ENCODE measurements at regions not wholly inside any gene's neighbourhood (a gene's known extent, or its start where the extent isn't known, plus 50 kb on each side); places are given as distances from the start of the nearest gene placed in this dataset.
"Not testable (repeated sequence)": the region's sequence is repeated elsewhere in the genome, so short reads cannot be mapped to it uniquely, and the experiment has no call there.

DNA sequence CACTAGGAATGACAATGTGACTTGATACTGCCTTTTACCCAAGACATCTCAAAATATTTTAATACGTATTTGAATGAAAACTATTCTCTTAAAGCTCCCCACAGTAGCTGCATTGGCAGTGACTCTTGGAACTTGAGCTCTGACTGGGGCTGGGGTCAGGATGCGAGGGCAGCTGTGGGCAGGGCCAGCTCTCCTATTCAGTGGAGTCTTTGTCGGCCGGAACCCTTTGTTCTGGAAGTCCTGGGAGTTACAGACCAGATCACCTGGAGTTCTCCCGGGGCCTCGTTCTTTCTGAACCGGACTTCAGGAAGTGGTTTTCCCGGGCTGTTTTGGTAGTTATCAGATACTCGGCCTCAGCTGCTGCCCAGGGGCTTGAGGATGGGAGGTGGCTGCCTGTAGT lies 84.9 kb downstream of the NPIPB11 start:
- intact Hi-C loops (cut with DNase I): no loop called here
- TF ChIP-seq, protein P1, sequence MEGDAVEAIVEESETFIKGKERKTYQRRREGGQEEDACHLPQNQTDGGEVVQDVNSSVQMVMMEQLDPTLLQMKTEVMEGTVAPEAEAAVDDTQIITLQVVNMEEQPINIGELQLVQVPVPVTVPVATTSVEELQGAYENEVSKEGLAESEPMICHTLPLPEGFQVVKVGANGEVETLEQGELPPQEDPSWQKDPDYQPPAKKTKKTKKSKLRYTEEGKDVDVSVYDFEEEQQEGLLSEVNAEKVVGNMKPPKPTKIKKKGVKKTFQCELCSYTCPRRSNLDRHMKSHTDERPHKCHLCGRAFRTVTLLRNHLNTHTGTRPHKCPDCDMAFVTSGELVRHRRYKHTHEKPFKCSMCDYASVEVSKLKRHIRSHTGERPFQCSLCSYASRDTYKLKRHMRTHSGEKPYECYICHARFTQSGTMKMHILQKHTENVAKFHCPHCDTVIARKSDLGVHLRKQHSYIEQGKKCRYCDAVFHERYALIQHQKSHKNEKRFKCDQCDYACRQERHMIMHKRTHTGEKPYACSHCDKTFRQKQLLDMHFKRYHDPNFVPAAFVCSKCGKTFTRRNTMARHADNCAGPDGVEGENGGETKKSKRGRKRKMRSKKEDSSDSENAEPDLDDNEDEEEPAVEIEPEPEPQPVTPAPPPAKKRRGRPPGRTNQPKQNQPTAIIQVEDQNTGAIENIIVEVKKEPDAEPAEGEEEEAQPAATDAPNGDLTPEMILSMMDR (IDR thresholded peaks at IDR 0.05): no peak
- no peaks in the 10 kb centered on the region for H3K4me1 ChIP-seq
- H3K9me3 ChIP-seq: no peaks in the 10 kb centered on the region
- H3K36me3 ChIP-seq: no peaks in the 10 kb centered on the region
- no peak for DNase-seq
- H3K4me3 ChIP-seq: no peak overlapping the region
- H3K27ac ChIP-seq: no peak overlapping the region
- H3K27me3 ChIP-seq: no peaks in the 10 kb centered on the region
- H3K9ac ChIP-seq (ENCODE audit: low read depth in 2 of 2, low read length in 2 of 2): no peak overlapping the region

DNA sequence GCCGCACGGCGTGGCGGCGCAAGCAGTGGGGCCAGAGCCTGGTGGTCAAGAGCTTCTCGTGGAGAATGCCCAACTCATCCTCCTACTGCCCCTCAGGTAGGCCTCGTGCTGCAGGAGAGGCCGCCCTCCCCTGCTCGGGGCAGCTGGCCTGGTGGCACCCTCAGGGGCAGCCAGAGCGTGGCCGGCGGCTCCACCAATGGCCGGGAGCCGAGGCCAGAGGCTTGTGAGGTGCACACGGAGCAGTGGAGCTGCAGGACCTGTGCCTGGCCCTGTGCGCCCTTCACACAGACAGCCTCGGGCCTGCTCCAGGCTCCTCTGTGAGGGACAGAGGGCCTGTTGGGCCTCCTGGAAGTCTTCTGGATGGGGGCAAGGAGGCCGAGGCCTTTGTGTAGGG lies 85.5 kb downstream of the NPIPB11 start:
- TF ChIP-seq, protein P1 (IDR thresholded peaks at IDR 0.05): no peak
- Histone ChIP-seq H3K9ac (ENCODE audit: low read depth in 2 of 2, low read length in 2 of 2) (no peak overlapping the region), H3K4me3 (no peak overlapping the region), H3K27me3 (no peaks in the 10 kb centered on the region), H3K27ac (no peak overlapping the region), H3K36me3 (no peaks in the 10 kb centered on the region), H3K9me3 (no peaks in the 10 kb centered on the region), H3K4me1 (no peaks in the 10 kb centered on the region)
- intact Hi-C loops (cut with DNase I): no loop called here
- DNase-seq: no peak

DNA sequence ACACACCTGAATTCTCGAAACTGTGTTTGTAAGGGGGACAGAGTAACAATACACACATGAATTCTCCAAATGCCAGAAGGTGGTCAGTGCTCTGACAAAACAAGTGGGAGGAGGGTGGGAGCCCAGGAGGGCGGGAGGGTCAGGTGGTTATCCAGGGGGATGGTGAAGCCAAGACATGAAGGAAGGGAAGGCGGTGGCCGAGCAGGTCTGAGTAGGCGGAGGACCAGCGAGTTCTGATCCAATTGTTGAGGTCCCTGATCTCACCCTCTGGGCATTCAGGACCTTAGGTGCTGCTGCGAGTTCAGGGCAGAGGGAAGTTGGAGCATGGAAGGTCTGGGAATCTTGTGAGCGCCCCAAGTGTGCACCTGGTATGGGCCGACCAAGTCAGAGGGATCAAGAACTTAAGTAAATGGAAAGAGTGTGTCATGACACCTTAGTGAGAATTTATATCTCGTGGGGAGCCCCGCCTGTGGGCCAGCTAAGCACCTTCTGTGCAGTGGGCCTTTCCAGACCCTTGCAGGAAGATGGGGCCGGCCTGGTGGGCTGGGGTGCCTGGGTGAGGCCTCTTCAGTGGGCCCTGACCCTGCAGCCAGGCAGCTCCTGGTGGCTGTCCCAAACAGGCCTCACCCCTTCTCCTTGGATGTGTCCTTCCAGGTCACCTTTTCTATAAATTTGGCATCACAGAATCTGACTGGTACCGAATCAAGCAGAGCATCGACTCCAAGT lies 86.1 kb downstream of the NPIPB11 start:
- no peak overlapping the region for H3K4me3 ChIP-seq
- DNase-seq: no peak
- intact Hi-C loops (cut with DNase I): no loop called here

DNA sequence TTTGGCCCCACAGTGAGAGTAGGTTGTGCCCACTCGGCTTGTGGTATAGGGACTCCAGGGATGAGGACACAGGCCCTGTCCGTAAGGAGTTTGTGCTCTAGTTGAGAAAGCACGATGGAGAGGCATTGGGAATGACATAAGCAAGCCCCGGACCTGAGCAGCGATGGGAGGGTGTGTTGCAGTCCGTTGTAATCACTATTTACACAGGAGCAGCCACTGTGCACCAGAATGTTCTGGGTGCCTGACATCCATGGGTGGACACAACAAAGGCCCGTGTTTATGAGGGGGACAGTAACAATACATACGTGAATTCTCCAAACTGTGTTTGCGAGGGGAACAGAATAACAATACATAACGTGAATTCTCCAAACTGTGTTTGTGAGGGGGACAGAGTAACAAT lies 86.8 kb downstream of the NPIPB11 start:
- H3K27me3 ChIP-seq: no peaks in the 10 kb centered on the region
- intact Hi-C loops (cut with DNase I): no loop called here
- no peak for DNase-seq
- no peak overlapping the region for H3K9ac ChIP-seq (ENCODE audit: low read depth in 2 of 2, low read length in 2 of 2)
- TF ChIP-seq, protein P1 (IDR thresholded peaks at IDR 0.05): no peak
- H3K36me3 ChIP-seq: no peaks in the 10 kb centered on the region
- H3K27ac ChIP-seq: no peak overlapping the region
- H3K9me3 ChIP-seq: no peaks in the 10 kb centered on the region
- H3K4me3 ChIP-seq: no peak overlapping the region
- H3K4me1 ChIP-seq: no peaks in the 10 kb centered on the region

More for the DNA sequence above, 86.1 kb downstream of the NPIPB11 start:
- H3K27me3 ChIP-seq: no peaks in the 10 kb centered on the region
- no peaks in the 10 kb centered on the region for H3K36me3 ChIP-seq
- no peaks in the 10 kb centered on the region for H3K9me3 ChIP-seq
- TF ChIP-seq, protein P1 (IDR thresholded peaks at IDR 0.05): no peak
- H3K9ac ChIP-seq (ENCODE audit: low read depth in 2 of 2, low read length in 2 of 2): no peak overlapping the region
- H3K4me1 ChIP-seq: no peaks in the 10 kb centered on the region
- no peak overlapping the region for H3K27ac ChIP-seq

DNA sequence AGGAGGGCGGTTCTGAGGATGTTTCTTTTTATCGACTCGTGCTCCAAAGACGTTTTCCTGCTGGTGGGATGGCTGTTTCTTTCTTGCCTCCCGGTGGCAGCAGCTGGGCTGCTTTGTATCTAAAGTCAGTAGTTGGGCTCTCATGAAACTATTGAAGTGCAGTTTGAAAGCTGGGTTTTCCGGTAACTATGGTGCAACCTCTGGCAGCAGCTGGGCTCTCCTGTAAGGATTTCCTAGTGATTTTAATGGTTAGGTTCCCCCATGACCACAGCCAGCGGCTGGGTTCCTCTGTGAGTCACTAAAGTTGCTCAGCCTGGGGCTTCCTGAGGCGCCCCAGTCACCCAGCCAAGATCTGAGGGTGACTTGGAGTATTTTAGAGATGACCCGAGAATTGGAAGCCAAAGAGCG lies 87.9 kb downstream of the NPIPB11 start:
- H3K9me3 ChIP-seq; intact Hi-C loops (cut with DNase I); H3K27me3 ChIP-seq; H3K4me3 ChIP-seq; H3K4me1 ChIP-seq; H3K9ac ChIP-seq (ENCODE audit: low read depth in 2 of 2, low read length in 2 of 2); DNase-seq; H3K27ac ChIP-seq; H3K36me3 ChIP-seq: not testable (repeated sequence)

DNA sequence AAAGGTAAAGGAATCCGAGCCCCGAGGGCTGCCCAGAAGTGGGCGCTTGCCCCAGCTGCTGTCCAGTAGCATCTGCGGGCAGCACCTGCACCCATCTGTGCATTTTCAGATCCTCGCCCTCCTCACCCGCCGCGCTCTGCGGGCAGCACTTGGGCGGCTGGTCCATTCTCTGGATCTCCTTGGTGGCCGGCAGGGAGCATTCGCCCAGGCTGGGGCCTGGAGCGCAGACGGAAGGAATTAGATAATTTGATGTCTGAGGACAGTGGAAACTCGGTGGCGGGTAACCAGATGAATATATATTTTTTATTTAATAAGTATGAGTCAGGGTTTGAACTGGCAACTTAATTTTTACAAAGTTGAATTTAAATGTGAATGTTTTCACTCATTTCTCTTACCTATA lies 88.5 kb downstream of the NPIPB11 start:
- H3K4me3 ChIP-seq: no peak overlapping the region

More for the DNA sequence above, 88.5 kb downstream of the NPIPB11 start:
- TF ChIP-seq, protein P1 (IDR thresholded peaks at IDR 0.05): no peak
- Histone ChIP-seq H3K27me3 (no peaks in the 10 kb centered on the region), H3K4me1 (no peaks in the 10 kb centered on the region), H3K9me3 (no peaks in the 10 kb centered on the region), H3K27ac (no peak overlapping the region), H3K9ac (ENCODE audit: low read depth in 2 of 2, low read length in 2 of 2) (no peak overlapping the region), H3K36me3 (no peaks in the 10 kb centered on the region)
- intact Hi-C loops (cut with DNase I): no loop called here
- no peak for DNase-seq

Measured in colonic mucosa (tissue), 4 donors.